ENCODE measurements at regions not wholly inside any gene's neighbourhood (a gene's known extent, or its start where the extent isn't known, plus 50 kb on each side); places are given as distances from the start of the nearest gene placed in this dataset.
"Not testable (repeated sequence)": the region's sequence is repeated elsewhere in the genome, so short reads cannot be mapped to it uniquely, and the experiment has no call there.

DNA sequence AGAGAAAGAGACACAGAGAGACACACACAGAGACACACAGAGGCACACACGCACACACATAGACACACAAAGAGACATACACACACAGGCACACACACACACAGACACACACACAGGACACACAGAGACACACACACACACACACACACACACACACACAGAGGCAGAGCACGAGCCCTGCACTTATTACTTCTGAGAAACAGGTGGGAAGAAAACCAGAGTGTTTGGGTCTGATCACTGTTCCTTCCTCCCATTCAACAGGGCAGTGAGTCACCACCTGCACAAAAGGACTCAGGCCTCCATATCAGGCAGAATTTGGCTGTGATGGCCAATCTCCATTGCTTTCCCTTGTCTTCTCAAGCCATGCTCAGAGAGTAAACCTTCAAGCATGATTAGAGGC lies 285.0 kb downstream of the ANAPC1 start:
- H2BK20ac ChIP-seq (ENCODE audit: low read length); H2BK120ac ChIP-seq (replicated peaks; ENCODE audit: low read depth, low read length); H3K4me1 ChIP-seq (replicated peaks in 1 of 4; ENCODE audit: control insufficient read depth in 3 of 4, insufficient read depth in 4 of 4, low read length in 3 of 4); H3K4me2 ChIP-seq (ENCODE audit: insufficient read depth in 1 of 2, low read depth in 2 of 2, low read length in 2 of 2); H3K79me2 ChIP-seq (ENCODE audit: control insufficient read depth in 1 of 2, insufficient read depth in 2 of 2, low read length in 2 of 2); H4K91ac ChIP-seq (replicated peaks; ENCODE audit: insufficient read length, low read length); CTCF ChIA-PET (ENCODE audit: partially characterized antibody); H2AFZ ChIP-seq (ENCODE audit: low read length); H3K4ac ChIP-seq (replicated peaks; ENCODE audit: insufficient read length, low read depth, low read length); H3K27ac ChIP-seq (ENCODE audit: low read depth, low read length); H2AK5ac ChIP-seq (ENCODE audit: low read depth, low read length); H3K18ac ChIP-seq (ENCODE audit: extremely low read depth, low read length); H4K5ac ChIP-seq (ENCODE audit: insufficient read length, low read depth, low read length); POLR2A ChIA-PET (ENCODE audit: partially characterized antibody); H2BK5ac ChIP-seq (ENCODE audit: low read depth, low read length); FAIRE-seq; H3K9me3 ChIP-seq (ENCODE audit: insufficient read depth in 2 of 2, low read depth in 1 of 2, low read length in 1 of 2); H3K14ac ChIP-seq (ENCODE audit: insufficient read length); H3K9ac ChIP-seq (replicated peaks in 1 of 4; ENCODE audit: extremely low read depth in 1 of 4, low read depth in 3 of 4, low read length in 3 of 4); H2BK12ac ChIP-seq (ENCODE audit: low read depth, low read length); DNase-seq (ENCODE audit: low read depth in 1 of 2, low spot score in 2 of 2); H3K23ac ChIP-seq (ENCODE audit: insufficient read length); H4K8ac ChIP-seq (ENCODE audit: extremely low read depth, insufficient read depth, low read length); H3K27me3 ChIP-seq (replicated peaks in 1 of 4; ENCODE audit: control insufficient read depth in 3 of 4, extremely low read depth in 1 of 4, insufficient read depth in 3 of 4, low read length in 3 of 4); H2BK15ac ChIP-seq (ENCODE audit: low read length); H3K36me3 ChIP-seq (ENCODE audit: control insufficient read depth in 2 of 4, insufficient read depth in 4 of 4, low read length in 3 of 4); H4K20me1 ChIP-seq (replicated peaks in 1 of 2; ENCODE audit: control insufficient read depth in 1 of 2, insufficient read depth in 2 of 2, low read length in 2 of 2); H3K79me1 ChIP-seq (ENCODE audit: low read depth, low read length); H3K23me2 ChIP-seq (ENCODE audit: low read depth, low read length); H3K4me3 ChIP-seq (ENCODE audit: extremely low read depth in 1 of 4, insufficient read depth in 2 of 4, low read depth in 3 of 4, low read length in 4 of 4); H3K56ac ChIP-seq (replicated peaks; ENCODE audit: insufficient read length, low read depth, low read length): not testable (repeated sequence)
- WGBS, 2 experiments (ENCODE audit: extremely low coverage in 1 of 2, insufficient coverage in 1 of 2, insufficient read length in 1 of 2, insufficient replicate concordance in 2 of 2, low coverage in 1 of 2, low lambda C conversion rate in 2 of 2, missing lambda C conversion rate in 1 of 2), result 100% methylated on average over 1 of the region's 2 CpGs; no CpG with 5 or more reads in 1 of the 2 experiments

DNA sequence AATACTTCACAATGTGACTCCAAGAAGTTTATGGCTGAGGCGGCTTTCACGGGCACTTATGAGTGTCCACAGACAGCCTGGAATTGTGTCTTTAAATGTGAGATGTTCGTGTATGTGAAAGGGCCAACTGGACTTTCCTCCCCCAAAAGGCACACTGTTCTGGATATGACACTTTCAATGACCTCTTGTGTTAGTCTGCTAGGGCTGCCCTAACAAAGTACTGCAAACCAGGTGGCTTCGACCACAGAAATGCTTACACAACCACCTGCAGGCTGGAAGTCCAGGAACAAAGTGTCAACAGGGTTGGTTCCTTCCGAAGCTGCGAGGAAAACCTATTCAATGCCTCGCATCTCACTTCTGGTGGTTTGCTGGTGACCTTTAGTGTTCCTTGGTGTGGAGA lies 281.7 kb downstream of the ANAPC1 start:
- H4K8ac ChIP-seq (ENCODE audit: extremely low read depth, insufficient read depth, low read length); H3K27me3 ChIP-seq (replicated peaks in 1 of 4; ENCODE audit: control insufficient read depth in 3 of 4, extremely low read depth in 1 of 4, insufficient read depth in 3 of 4, low read length in 3 of 4); H2BK15ac ChIP-seq (ENCODE audit: low read length); H3K79me1 ChIP-seq (ENCODE audit: low read depth, low read length); FAIRE-seq; H2BK12ac ChIP-seq (ENCODE audit: low read depth, low read length); H3K36me3 ChIP-seq (ENCODE audit: control insufficient read depth in 2 of 4, insufficient read depth in 4 of 4, low read length in 3 of 4); H2BK5ac ChIP-seq (ENCODE audit: low read depth, low read length); CTCF ChIA-PET (ENCODE audit: partially characterized antibody); H3K27ac ChIP-seq (ENCODE audit: low read depth, low read length); H3K18ac ChIP-seq (ENCODE audit: extremely low read depth, low read length); H3K4ac ChIP-seq (replicated peaks; ENCODE audit: insufficient read length, low read depth, low read length); H4K20me1 ChIP-seq (replicated peaks in 1 of 2; ENCODE audit: control insufficient read depth in 1 of 2, insufficient read depth in 2 of 2, low read length in 2 of 2); POLR2A ChIA-PET (ENCODE audit: partially characterized antibody); H3K4me1 ChIP-seq (replicated peaks in 1 of 4; ENCODE audit: control insufficient read depth in 3 of 4, insufficient read depth in 4 of 4, low read length in 3 of 4); H2AK5ac ChIP-seq (ENCODE audit: low read depth, low read length); H3K23ac ChIP-seq (ENCODE audit: insufficient read length); H3K79me2 ChIP-seq (ENCODE audit: control insufficient read depth in 1 of 2, insufficient read depth in 2 of 2, low read length in 2 of 2); H3K23me2 ChIP-seq (ENCODE audit: low read depth, low read length); H3K56ac ChIP-seq (replicated peaks; ENCODE audit: insufficient read length, low read depth, low read length); DNase-seq (ENCODE audit: low read depth in 1 of 2, low spot score in 2 of 2); H2BK120ac ChIP-seq (replicated peaks; ENCODE audit: low read depth, low read length); H2AFZ ChIP-seq (ENCODE audit: low read length); H3K14ac ChIP-seq (ENCODE audit: insufficient read length); H2BK20ac ChIP-seq (ENCODE audit: low read length); H3K9ac ChIP-seq (replicated peaks in 1 of 4; ENCODE audit: extremely low read depth in 1 of 4, low read depth in 3 of 4, low read length in 3 of 4); H3K4me2 ChIP-seq (ENCODE audit: insufficient read depth in 1 of 2, low read depth in 2 of 2, low read length in 2 of 2); H3K4me3 ChIP-seq (ENCODE audit: extremely low read depth in 1 of 4, insufficient read depth in 2 of 4, low read depth in 3 of 4, low read length in 4 of 4); H3K9me3 ChIP-seq (ENCODE audit: insufficient read depth in 2 of 2, low read depth in 1 of 2, low read length in 1 of 2); H4K91ac ChIP-seq (replicated peaks; ENCODE audit: insufficient read length, low read length); H4K5ac ChIP-seq (ENCODE audit: insufficient read length, low read depth, low read length): not testable (repeated sequence)
- WGBS, 2 experiments (ENCODE audit: extremely low coverage in 1 of 2, insufficient coverage in 1 of 2, insufficient read length in 1 of 2, insufficient replicate concordance in 2 of 2, low coverage in 1 of 2, low lambda C conversion rate in 2 of 2, missing lambda C conversion rate in 1 of 2), result 93% methylated on average over 7 of the region's 7 CpGs; no CpG with 5 or more reads in 1 of the 2 experiments

All from H1 (cell line).